WTC11 (cell line): ENCODE measurements at regions not wholly inside any gene's neighbourhood (a gene's known extent, or its start where the extent isn't known, plus 50 kb on each side); places are given as distances from the start of the nearest gene placed in this dataset.

Experiments
- ATAC-seq: fragments of 200-7000 bp; cut with Tn5 transposase; 2 replicates; pipeline ENCODE4 v1.10.0; 2021; ENCODE audit warnings: mild to moderate bottlenecking, moderate library complexity
- CTCF ChIA-PET: fragments of 300-600 bp; sonication (Branson Sonifier 250); formaldehyde crosslinking; loops from one replicate; lab custom pipeline; 2021; ENCODE audit warnings: antibody characterized with exemption; lab: Charles Lee
- POLR2A ChIA-PET: fragments of 350-600 bp; sonication (Branson Sonifier 250); formaldehyde crosslinking; loops from one replicate; lab custom pipeline; 2021; ENCODE audit warnings: antibody characterized with exemption; lab: Charles Lee
- DNase-seq: peaks from one replicate; pipeline ENCODE4 v3.0.0; 2021; ENCODE audit warnings: low spot score
- H3K27ac Mint-ChIP-seq: 2 replicates; pipeline ENCODE4 v1.8.0; 2021; ENCODE audit warnings: mixed read lengths
- H3K27me3 Mint-ChIP-seq: 2 replicates; pipeline ENCODE4 v1.8.0; 2021; ENCODE audit warnings: low read depth, mild to moderate bottlenecking, moderate library complexity, mixed read lengths
- H3K36me3 Mint-ChIP-seq: 2 replicates; pipeline ENCODE4 v1.8.0; 2021; ENCODE audit warnings: mixed read lengths
- H3K4me1 Mint-ChIP-seq: 2 replicates; pipeline ENCODE4 v1.8.0; 2022; ENCODE audit warnings: mixed read lengths
- H3K4me3 Mint-ChIP-seq: 2 replicates; pipeline ENCODE4 v1.8.0; 2021; ENCODE audit warnings: mild to moderate bottlenecking, moderate library complexity, mixed read lengths
- H3K9me3 Mint-ChIP-seq: 2 replicates; pipeline ENCODE4 v1.8.0; 2021; ENCODE audit warnings: mixed read lengths
- E2F4 ChIP-seq: sonication (generic); formaldehyde crosslinking; IDR thresholded peaks from 2 replicates; pipeline ENCODE4 v1.8.1; 2022; ENCODE audit warnings: low read depth, mild to moderate bottlenecking, moderate library complexity, missing genetic modification reagents, borderline replicate concordance
- ETV6 ChIP-seq: sonication (generic); formaldehyde crosslinking; IDR thresholded peaks from 2 replicates; pipeline ENCODE4 v1.8.1; 2022; ENCODE audit warnings: mild to moderate bottlenecking, missing genetic modification reagents
- FOXK1 ChIP-seq: sonication (generic); formaldehyde crosslinking; IDR thresholded peaks from 2 replicates; pipeline ENCODE4 v1.8.0; 2022; ENCODE audit warnings: mild to moderate bottlenecking, moderate library complexity, missing genetic modification reagents
- FOXP4 ChIP-seq: sonication (generic); formaldehyde crosslinking; IDR thresholded peaks from 2 replicates; pipeline ENCODE4 v1.8.0; 2022; ENCODE audit warnings: mild to moderate bottlenecking, missing genetic modification reagents
- HMGXB4 ChIP-seq: sonication (generic); formaldehyde crosslinking; IDR thresholded peaks from 2 replicates; pipeline ENCODE4 v1.8.1; 2023; ENCODE audit warnings: mild to moderate bottlenecking, moderate library complexity, missing genetic modification reagents
- IRF1 ChIP-seq: sonication (generic); formaldehyde crosslinking; IDR thresholded peaks from 2 replicates; pipeline ENCODE4 v1.8.0; 2023; ENCODE audit warnings: missing genetic modification reagents
- IRF2 ChIP-seq: sonication (generic); formaldehyde crosslinking; IDR thresholded peaks from 2 replicates; pipeline ENCODE4 v1.8.0; 2022; ENCODE audit warnings: low read depth, missing genetic modification reagents, borderline replicate concordance
- JAZF1 ChIP-seq: fragments of 250-450 bp; sonication (Bioruptor Pico); IDR thresholded peaks from 2 replicates; pipeline ENCODE4 v1.9.0; 2021; ENCODE audit warnings: moderate library complexity, mild to moderate bottlenecking, inconsistent platforms
- KAT7 ChIP-seq: sonication (generic); formaldehyde crosslinking; IDR thresholded peaks from 2 replicates; pipeline ENCODE4 v1.8.1; 2023; ENCODE audit warnings: missing genetic modification reagents, mild to moderate bottlenecking, borderline replicate concordance
- SP1 ChIP-seq: sonication (generic); formaldehyde crosslinking; conservative IDR thresholded peaks from 2 replicates; pipeline ENCODE4 v1.8.1; 2022; ENCODE audit warnings: missing genetic modification reagents
- TP53 ChIP-seq: sonication (generic); formaldehyde crosslinking; IDR thresholded peaks from 2 replicates; pipeline ENCODE4 v1.8.1; 2023; ENCODE audit warnings: mild to moderate bottlenecking, missing genetic modification reagents
- USF2 ChIP-seq: sonication (generic); formaldehyde crosslinking; IDR thresholded peaks from 2 replicates; pipeline ENCODE4 v1.8.1; 2023; ENCODE audit warnings: mild to moderate bottlenecking, missing genetic modification reagents, moderate library complexity
- ZMAT4 ChIP-seq: fragments of 250-450 bp; sonication (Bioruptor Pico); IDR thresholded peaks from 2 replicates; pipeline ENCODE4 v1.9.0; 2021; ENCODE audit warnings: mild to moderate bottlenecking
- ZNF219 ChIP-seq: sonication (generic); formaldehyde crosslinking; IDR thresholded peaks from 2 replicates; pipeline ENCODE4 v1.8.0; 2023; ENCODE audit warnings: missing genetic modification reagents, mild to moderate bottlenecking, borderline replicate concordance
- ZNF532 ChIP-seq: fragments of 250-450 bp; sonication (Bioruptor Pico); IDR thresholded peaks from 2 replicates; pipeline ENCODE4 v1.9.0; 2021; ENCODE audit warnings: mild to moderate bottlenecking, borderline replicate concordance
- ZNF671 ChIP-seq: fragments of 250-450 bp; sonication (Bioruptor Pico); IDR thresholded peaks from 2 replicates; pipeline ENCODE4 v1.8.0; 2021; ENCODE audit warnings: mild to moderate bottlenecking

GRCh38 chr3:43971486-43971885 is 270.2 kb upstream of the TOPAZ1 start:
- no peak for TF ChIP-seq TP53
- TF ChIP-seq IRF1 (CRISPR knock-in tag) = no peak
- TF ChIP-seq JAZF1 = no peak
- TF ChIP-seq ETV6 = no peak
- TF ChIP-seq IRF2 (CRISPR knock-in tag) = no peak
- TF ChIP-seq HMGXB4 (CRISPR knock-in tag) = no peak
- TF ChIP-seq SP1 (CRISPR knock-in tag) = no peak
- no peak for TF ChIP-seq E2F4
- no peak for TF ChIP-seq ZNF532 (CRISPR knock-in tag)
- no peak for TF ChIP-seq KAT7 (CRISPR knock-in tag)
- no peak for TF ChIP-seq ZMAT4 (CRISPR knock-in tag)
- no peak for DNase-seq
- peaks cover 8% of the 10 kb centered on the region for H3K9me3 Mint-ChIP-seq
- peaks cover 6% of the 10 kb centered on the region for H3K27me3 Mint-ChIP-seq
- no peak for ATAC-seq
- CTCF ChIA-PET = no interaction called here
- no peak overlapping the region for H3K4me3 Mint-ChIP-seq
- H3K36me3 Mint-ChIP-seq = peaks cover 7% of the 10 kb centered on the region
- peaks cover 59% of the 10 kb centered on the region for H3K4me1 Mint-ChIP-seq
- POLR2A ChIA-PET = no interaction called here
- H3K27ac Mint-ChIP-seq = no peak overlapping the region

- Mint-ChIP-seq H3K9me3 (peaks cover 16% of the 10 kb centered on the region), H3K4me3 (no peak overlapping the region), H3K4me1 (peaks cover 45% of the 10 kb centered on the region), H3K36me3 (peaks cover 12% of the 10 kb centered on the region), H3K27ac (peak overlapping the region; percentile 84; the same call in 1 of the 2 replicates), H3K27me3 (peaks cover 40% of the 10 kb centered on the region)
- TF ChIP-seq ZNF671 (CRISPR knock-in tag) (no peak), USF2 (CRISPR knock-in tag) (no peak), FOXK1 (CRISPR knock-in tag) (0 out of 2 replicates have a peak, but pooled peaks have one; percentile 44), ZNF219 (CRISPR knock-in tag) (no peak), FOXP4 (peak; percentile 51; the same call in 1 of the 2 replicates)
- ChIA-PET POLR2A (no interaction called here), CTCF (interaction anchor here (0.8 to 1.1 kb wide), 2 partner anchors 18 to 123 kb away, joined by 3 to 5 read pairs; no protein-coding TSS in a partner anchor)
- DNase-seq (no peak), ATAC-seq (peak; percentile 80)
These were observed 263.0 kb upstream of the TOPAZ1 start for GRCh38 chr3:43978708-43979107.
